Endothelial cell of umbilical vein (primary cell): ENCODE measurements at regions not wholly inside any gene's neighbourhood (a gene's known extent, or its start where the extent isn't known, plus 50 kb on each side); places are given as distances from the start of the nearest gene placed in this dataset.

Experiments
- BruUV-seq: library from RNA; stranded (reverse); fragments of 400-500 nt; replicated peaks from 2 replicates; lab custom pipeline; 2021; lab: Mats Ljungman, UMichigan
- CTCF ChIA-PET: fragments of 300-600, 350-600 bp; sonication (Branson Sonifier 250); formaldehyde crosslinking; loops from one replicate; lab custom pipeline; 2021; ENCODE audit warnings: antibody characterized with exemption, inconsistent platforms; lab: Charles Lee
- POLR2A ChIA-PET: fragments of 300-600, 350-600 bp; sonication (Branson Sonifier 250); formaldehyde crosslinking; loops from one replicate; lab custom pipeline; 2021; ENCODE audit warnings: antibody characterized with exemption, inconsistent platforms; lab: Charles Lee
- DNase-seq: peaks from one replicate; pipeline ENCODE4 v3.0.0-alpha.2; 2011; ENCODE audit warnings: low read depth, low spot score
- FAIRE-seq: peaks from 2 replicates; lab custom pipeline; 2011; peaks lifted over from hg19 to GRCh38; lab: Jason Lieb, UNC
- H2AFZ ChIP-seq: 2 replicates; pipeline ENCODE4 v1.6.0; 2012; ENCODE audit warnings: low read depth, low read length, control low read depth, inconsistent platforms
- H3K27ac ChIP-seq: 2 replicates; pipeline ENCODE4 v1.5.1; 2011; ENCODE audit warnings: low read depth, mild to moderate bottlenecking, control low read depth, low read length, moderate library complexity; ENCODE audit not compliant: insufficient read depth
- H3K27me3 ChIP-seq, 2 experiments: 2 replicates each; pipeline versions ENCODE4 v1.6.0 to v1.6.1; 2011; ENCODE audit warnings: low read length in 2 of 2, mixed read lengths in 1 of 2; ENCODE audit not compliant: control insufficient read depth in 2 of 2, insufficient read depth in 2 of 2
- H3K36me3 ChIP-seq, 2 experiments: 2 replicates in 1 of 2; 3 replicates in 1 of 2; pipeline ENCODE4 v1.5.1; 2011; ENCODE audit warnings: low read length in 2 of 2, mild to moderate bottlenecking in 1 of 2, moderate library complexity in 1 of 2; ENCODE audit not compliant: control insufficient read depth in 2 of 2, insufficient read depth in 2 of 2; ENCODE audit errors: extremely low read depth in 1 of 2
- H3K4me1 ChIP-seq: 3 replicates; pipeline ENCODE4 v1.5.1; 2011; ENCODE audit warnings: mild to moderate bottlenecking, low read length; ENCODE audit not compliant: control insufficient read depth, insufficient read depth; ENCODE audit errors: extremely low read depth
- H3K4me2 ChIP-seq: 2 replicates; pipeline ENCODE4 v1.6.1; 2011; ENCODE audit warnings: low read length, control low read depth, mixed read lengths; ENCODE audit not compliant: insufficient read depth
- H3K4me3 ChIP-seq, 3 experiments: fragments of 200-600 bp in 1 of 3; sonication (generic), shearing (Covaris generic) in 1 of 3; replicated peaks in 1 of 3; 2 replicates each; pipeline ENCODE4 v1.5.1; 2011 to 2016; ENCODE audit warnings: control low read depth in 3 of 3, low read length in 3 of 3, mild to moderate bottlenecking in 2 of 3, inconsistent platforms in 1 of 3, low read depth in 1 of 3, moderate library complexity in 1 of 3; ENCODE audit not compliant: insufficient read depth in 1 of 3
- H3K79me2 ChIP-seq: 2 replicates; pipeline ENCODE4 v1.6.0; 2012; ENCODE audit warnings: low read length, inconsistent platforms; ENCODE audit not compliant: control insufficient read depth, insufficient read depth
- H3K9ac ChIP-seq: replicated peaks from 2 replicates; pipeline ENCODE3; 2011; ENCODE audit warnings: low read length, control low read depth; ENCODE audit not compliant: insufficient read depth; ENCODE audit errors: extremely low read depth
- H3K9me1 ChIP-seq: replicated peaks from 3 replicates; pipeline ENCODE4 v1.6.0; 2011; ENCODE audit warnings: mild to moderate bottlenecking, low read length; ENCODE audit not compliant: control insufficient read depth, insufficient read depth; ENCODE audit errors: extremely low read depth
- H3K9me3 ChIP-seq: replicated peaks from 2 replicates; pipeline ENCODE4 v1.5.1; 2012; ENCODE audit warnings: low read length, inconsistent platforms; ENCODE audit not compliant: control insufficient read depth, insufficient read depth
- H4K20me1 ChIP-seq: replicated peaks from 2 replicates; pipeline ENCODE3; 2011; ENCODE audit warnings: mild to moderate bottlenecking, low read length; ENCODE audit not compliant: control insufficient read depth, insufficient read depth; ENCODE audit errors: extremely low read depth
- EZH2 ChIP-seq: IDR thresholded peaks from 2 replicates; pipeline ENCODE4 v1.6.1; 2012; ENCODE audit warnings: borderline replicate concordance, low read depth, mild to moderate bottlenecking, moderate library complexity, low read length, inconsistent platforms; ENCODE audit not compliant: severe bottlenecking
- FOS ChIP-seq: IDR thresholded peaks from 2 replicates; pipeline ENCODE4 v1.6.1; 2011; ENCODE audit warnings: mild to moderate bottlenecking, low read length, moderate library complexity, borderline replicate concordance; ENCODE audit not compliant: insufficient read depth
- GATA2 ChIP-seq: IDR thresholded peaks from 2 replicates; pipeline ENCODE4 v1.7.0; 2011; ENCODE audit warnings: low read depth, mild to moderate bottlenecking, moderate library complexity, mixed read lengths, low read length; ENCODE audit not compliant: insufficient read length, insufficient read depth
- JUN ChIP-seq: IDR thresholded peaks from 2 replicates; pipeline ENCODE4 v1.6.1; 2011; ENCODE audit warnings: borderline replicate concordance, low read depth; ENCODE audit not compliant: insufficient read length, insufficient read depth
- MYC ChIP-seq: IDR thresholded peaks from one replicate; pipeline ENCODE4 v1.6.1; 2011; ENCODE audit warnings: mild to moderate bottlenecking, low read depth, low read length
- POLR2A ChIP-seq: IDR thresholded peaks from 2 replicates; pipeline ENCODE4 v1.6.1; 2012; ENCODE audit warnings: low read depth, mild to moderate bottlenecking, control low read depth, low read length
- POLR2AphosphoS5 ChIP-seq: IDR thresholded peaks from 2 replicates; pipeline ENCODE4 v1.6.1; 2012; ENCODE audit warnings: low read depth, mild to moderate bottlenecking, control low read depth, low read length, moderate library complexity; ENCODE audit not compliant: insufficient read depth
- dilution Hi-C: fragments of 300-500 bp; cut with MboI; formaldehyde crosslinking; loops from one replicate; pipeline ENCODE4 v1.15.0; 2019; ENCODE audit warnings: low sequenced_read_pairs; ENCODE audit not compliant: extremely low pct_ligation_motif_present
- intact Hi-C: fragments of 100-400 bp; cut with micrococcal nuclease; formaldehyde crosslinking; loops from one replicate; pipeline ENCODE4 v1.10.0; 2022
- TF ChIP-seq, protein P1 (sequence below), 2 donors: IDR thresholded peaks; 1 replicate in 1 of 2; 2 replicates in 1 of 2; pipeline ENCODE4 v1.5.1; 2011; ENCODE audit warnings: low read length in 2 of 2, mild to moderate bottlenecking in 2 of 2, moderate library complexity in 2 of 2, control low read depth in 1 of 2, inconsistent platforms in 1 of 2, low read depth in 1 of 2; ENCODE audit not compliant: insufficient read depth in 1 of 2; ENCODE audit errors: extremely low read depth in 1 of 2
- TF ChIP-seq, protein P2 (sequence below): IDR thresholded peaks from 2 replicates; pipeline ENCODE4 v1.6.1; 2011; ENCODE audit not compliant: insufficient read depth, insufficient read length

GRCh38 chr5:174999581-174999980 is 275.2 kb downstream of the MSX2 start:
- H3K9me3 ChIP-seq: peaks cover 3% of the 10 kb centered on the region
- dilution Hi-C loops (no loop called here), intact Hi-C loops (no loop called here)
- CTCF ChIA-PET: no interaction called here
- TF ChIP-seq EZH2: no peak
- TF ChIP-seq POLR2A: no peak
- no peak for TF ChIP-seq FOS
- TF ChIP-seq, protein P1, sequence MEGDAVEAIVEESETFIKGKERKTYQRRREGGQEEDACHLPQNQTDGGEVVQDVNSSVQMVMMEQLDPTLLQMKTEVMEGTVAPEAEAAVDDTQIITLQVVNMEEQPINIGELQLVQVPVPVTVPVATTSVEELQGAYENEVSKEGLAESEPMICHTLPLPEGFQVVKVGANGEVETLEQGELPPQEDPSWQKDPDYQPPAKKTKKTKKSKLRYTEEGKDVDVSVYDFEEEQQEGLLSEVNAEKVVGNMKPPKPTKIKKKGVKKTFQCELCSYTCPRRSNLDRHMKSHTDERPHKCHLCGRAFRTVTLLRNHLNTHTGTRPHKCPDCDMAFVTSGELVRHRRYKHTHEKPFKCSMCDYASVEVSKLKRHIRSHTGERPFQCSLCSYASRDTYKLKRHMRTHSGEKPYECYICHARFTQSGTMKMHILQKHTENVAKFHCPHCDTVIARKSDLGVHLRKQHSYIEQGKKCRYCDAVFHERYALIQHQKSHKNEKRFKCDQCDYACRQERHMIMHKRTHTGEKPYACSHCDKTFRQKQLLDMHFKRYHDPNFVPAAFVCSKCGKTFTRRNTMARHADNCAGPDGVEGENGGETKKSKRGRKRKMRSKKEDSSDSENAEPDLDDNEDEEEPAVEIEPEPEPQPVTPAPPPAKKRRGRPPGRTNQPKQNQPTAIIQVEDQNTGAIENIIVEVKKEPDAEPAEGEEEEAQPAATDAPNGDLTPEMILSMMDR (IDR thresholded peaks at IDR 0.05; ENCODE audit: extremely low read depth in 1 of 2, insufficient read depth in 1 of 2, low read depth in 1 of 2, low read length in 2 of 2): no peak
- no peak for TF ChIP-seq GATA2
- no peak for TF ChIP-seq JUN
- no peak for TF ChIP-seq POLR2AphosphoS5
- TF ChIP-seq, protein P2, sequence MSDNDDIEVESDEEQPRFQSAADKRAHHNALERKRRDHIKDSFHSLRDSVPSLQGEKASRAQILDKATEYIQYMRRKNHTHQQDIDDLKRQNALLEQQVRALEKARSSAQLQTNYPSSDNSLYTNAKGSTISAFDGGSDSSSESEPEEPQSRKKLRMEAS: no peak
- no peak for TF ChIP-seq MYC
- H3K9me1 ChIP-seq: no peaks in the 10 kb centered on the region
- no peaks in the 10 kb centered on the region for H3K79me2 ChIP-seq
- H3K27me3 ChIP-seq: no peaks in the 10 kb centered on the region
- POLR2A ChIA-PET: no interaction called here
- H3K27ac ChIP-seq: no peak overlapping the region
- no peak overlapping the region for H3K4me2 ChIP-seq
- BruUV-seq: no TSS peak
- no peaks in the 10 kb centered on the region for H4K20me1 ChIP-seq
- no peaks in the 10 kb centered on the region for H3K4me1 ChIP-seq
- no peak overlapping the region for H2AFZ ChIP-seq
- FAIRE-seq: no peak
- no peak overlapping the region for H3K9ac ChIP-seq
- DNase-seq: no peak
- H3K36me3 ChIP-seq: no peaks in the 10 kb centered on the region
- no peak overlapping the region for H3K4me3 ChIP-seq
